Erythroblast (primary cell): ENCODE measurements at regions not wholly inside any gene's neighbourhood (a gene's known extent, or its start where the extent isn't known, plus 50 kb on each side); places are given as distances from the start of the nearest gene placed in this dataset.

ENCODE experiments used
- GATA1 ChIP-seq: IDR thresholded peaks from 2 replicates; pipeline ENCODE4 v1.6.1; 2011; ENCODE audit warnings: low read depth, mild to moderate bottlenecking, control low read depth, low read length, moderate library complexity
- POLR2A ChIP-seq: IDR thresholded peaks from 2 replicates; pipeline ENCODE4 v1.6.1; 2011; ENCODE audit warnings: mild to moderate bottlenecking, low read length

- TF ChIP-seq POLR2A (no peak), GATA1 (no peak)
These were observed 164.3 kb upstream of the RAB4A start for GRCh38 chr1:229106526-229107125.
